GM23338 (cell line): ENCODE measurements at regions not wholly inside any gene's neighbourhood (a gene's known extent, or its start where the extent isn't known, plus 50 kb on each side); places are given as distances from the start of the nearest gene placed in this dataset.
A peak's percentile ranks its signal among the peaks of the same experiment; 100 is the strongest.

Experiments
- ATAC-seq: fragments of 200-7000 bp; cut with Tn5 transposase; 3 replicates; pipeline ENCODE4 v1.9.1; 2020
- DNase-seq: peaks from one replicate; pipeline ENCODE4 v3.0.0-alpha.2; 2015; ENCODE audit warnings: low spot score
- H2AFZ ChIP-seq: fragments of 200-600 bp; sonication (generic); 2 replicates; pipeline ENCODE4 v1.8.0; 2016; ENCODE audit warnings: antibody characterized with exemption, mild to moderate bottlenecking, moderate library complexity
- H3F3A ChIP-seq: fragments of 200-600 bp; sonication (generic); replicated peaks from 2 replicates; pipeline ENCODE4 v1.8.0; 2017; ENCODE audit warnings: antibody characterized with exemption, mixed run types, low read depth
- H3K27ac ChIP-seq: fragments of 200-600 bp; sonication (generic); 2 replicates; pipeline ENCODE4 v1.6.1; 2016; ENCODE audit warnings: low read depth
- H3K27me3 ChIP-seq: fragments of 200-600 bp; sonication (generic); 2 replicates; pipeline ENCODE4 v1.8.0; 2016; ENCODE audit warnings: mild to moderate bottlenecking, mixed run types, moderate library complexity; ENCODE audit not compliant: insufficient read depth
- H3K36me3 ChIP-seq: fragments of 200-600 bp; sonication (generic); 2 replicates; pipeline ENCODE4 v1.8.0; 2016; ENCODE audit warnings: mild to moderate bottlenecking; ENCODE audit not compliant: insufficient read depth
- H3K4me1 ChIP-seq: fragments of 200-600 bp; sonication (generic); 2 replicates; pipeline ENCODE4 v1.8.0; 2016; ENCODE audit warnings: mild to moderate bottlenecking, moderate library complexity; ENCODE audit not compliant: insufficient read depth
- H3K4me2 ChIP-seq: fragments of 200-600 bp; sonication (generic); 2 replicates; pipeline ENCODE4 v1.7.1; 2017; ENCODE audit warnings: mixed run types
- H3K4me3 ChIP-seq: fragments of 200-600 bp; sonication (generic); 2 replicates; pipeline ENCODE4 v1.6.1; 2016; ENCODE audit warnings: mixed run types
- H3K79me2 ChIP-seq: fragments of 200-600 bp; sonication (generic); replicated peaks from 2 replicates; pipeline ENCODE4 v1.8.0; 2017; ENCODE audit warnings: mild to moderate bottlenecking; ENCODE audit not compliant: insufficient read depth
- H3K9me2 ChIP-seq: fragments of 200-600 bp; sonication (generic); 2 replicates; pipeline ENCODE4 v1.8.0; 2017; ENCODE audit not compliant: insufficient read depth
- H4K20me1 ChIP-seq: fragments of 200-600 bp; sonication (generic); replicated peaks from 2 replicates; pipeline ENCODE4 v1.8.0; 2017; ENCODE audit warnings: mild to moderate bottlenecking; ENCODE audit not compliant: insufficient read depth
- H3K27ac Mint-ChIP-seq: 2 replicates; pipeline ENCODE4 v1.8.0; 2020; ENCODE audit warnings: inconsistent platforms, mild to moderate bottlenecking, moderate library complexity, mixed read lengths
- H3K27me3 Mint-ChIP-seq: 3 replicates; pipeline ENCODE4 v1.8.0; 2022; ENCODE audit warnings: low read depth, mild to moderate bottlenecking, moderate library complexity, mixed read lengths, inconsistent platforms; ENCODE audit not compliant: insufficient read depth, poor library complexity
- H3K36me3 Mint-ChIP-seq: 3 replicates; pipeline ENCODE4 v1.8.0; 2021; ENCODE audit warnings: low read depth, mild to moderate bottlenecking, inconsistent platforms, moderate library complexity, mixed read lengths
- H3K4me1 Mint-ChIP-seq: 3 replicates; pipeline ENCODE4 v1.8.0; 2020; ENCODE audit warnings: mild to moderate bottlenecking, inconsistent platforms, mixed read lengths
- H3K4me3 Mint-ChIP-seq: 3 replicates; pipeline ENCODE4 v1.8.0; 2021; ENCODE audit warnings: moderate library complexity, mild to moderate bottlenecking, inconsistent platforms, mixed read lengths
- H3K9me3 Mint-ChIP-seq: 3 replicates; pipeline ENCODE4 v1.8.0; 2020; ENCODE audit warnings: moderate library complexity, mild to moderate bottlenecking, inconsistent platforms, mixed read lengths
- CREB1 ChIP-seq: fragments of 250-450 bp; sonication (Bioruptor Pico); IDR thresholded peaks from 2 replicates; pipeline ENCODE4 v1.5.0; 2020; ENCODE audit warnings: low read depth, mild to moderate bottlenecking, moderate library complexity
- CTCF ChIP-seq, 2 experiments: fragments of 200-600 bp in 1 of 2; sonication (generic) in 1 of 2; conservative IDR thresholded peaks; 2 replicates each; pipeline versions ENCODE4 v1.5.1 to v1.6.1; 2016 to 2017; ENCODE audit warnings: antibody characterized with exemption in 2 of 2, low read depth in 2 of 2, mild to moderate bottlenecking in 2 of 2, moderate library complexity in 1 of 2
- ETS1 ChIP-seq: IDR thresholded peaks from 2 replicates; pipeline ENCODE4 v1.6.1; 2016; ENCODE audit warnings: antibody characterized with exemption
- EZH2 ChIP-seq: fragments of 200-600 bp; sonication (generic); IDR thresholded peaks from one replicate; pipeline ENCODE4 v1.8.0; 2017; ENCODE audit warnings: antibody characterized with exemption, mild to moderate bottlenecking, low read depth; ENCODE audit not compliant: unreplicated experiment
- EZH2phosphoT487 ChIP-seq: fragments of 200-600 bp; sonication (generic); IDR thresholded peaks from one replicate; pipeline ENCODE4 v1.8.1; 2018; ENCODE audit warnings: antibody characterized with exemption; ENCODE audit not compliant: unreplicated experiment
- JUNB ChIP-seq: IDR thresholded peaks from one replicate; pipeline ENCODE4 v1.6.1; 2016; ENCODE audit warnings: antibody characterized with exemption; ENCODE audit not compliant: unreplicated experiment
- NANOG ChIP-seq: IDR thresholded peaks from 2 replicates; pipeline ENCODE4 v1.6.1; 2016; ENCODE audit warnings: antibody characterized with exemption, borderline replicate concordance
- POLR2AphosphoS5 ChIP-seq: IDR thresholded peaks from 2 replicates; pipeline ENCODE4 v1.6.1; 2016; ENCODE audit warnings: antibody characterized with exemption, low read depth
- STAT1 ChIP-seq: IDR thresholded peaks from one replicate; pipeline ENCODE4 v1.6.1; 2016; ENCODE audit warnings: antibody characterized with exemption; ENCODE audit not compliant: unreplicated experiment
- ZNF114 ChIP-seq: fragments of 250-450 bp; sonication (Bioruptor Pico); IDR thresholded peaks from 2 replicates; pipeline ENCODE4 v1.5.0; 2020; ENCODE audit warnings: mild to moderate bottlenecking, moderate library complexity
- ZNF331 ChIP-seq: fragments of 250-450 bp; sonication (Bioruptor Pico); IDR thresholded peaks from 2 replicates; pipeline ENCODE4 v1.5.0; 2020; ENCODE audit warnings: low read depth, mild to moderate bottlenecking, moderate library complexity
- ZNF462 ChIP-seq: fragments of 250-450 bp; sonication (Bioruptor Pico); IDR thresholded peaks from 2 replicates; pipeline ENCODE4 v1.5.0; 2020; ENCODE audit warnings: mild to moderate bottlenecking, moderate library complexity

GRCh38 chr5:35312267-35312666, 82.0 kb upstream of the PRLR start (continued):
- TF ChIP-seq CTCF (conservative IDR thresholded peaks at IDR 0.05; ENCODE audit: low read depth in 2 of 2) (no peak), EZH2phosphoT487 (no peak)

GRCh38 chr5:35309365-35310130, 79.3 kb upstream of the PRLR start:
- no peak for ATAC-seq
- peak overlapping the region; percentile 83 for H2AFZ ChIP-seq
- no peaks in the 10 kb centered on the region for H3K36me3 Mint-ChIP-seq
- TF ChIP-seq CTCF (conservative IDR thresholded peaks at IDR 0.05; ENCODE audit: low read depth in 2 of 2) (no peak), CREB1 (CRISPR knock-in tag) (no peak), JUNB (no peak), ZNF114 (no peak), ETS1 (no peak), ZNF331 (CRISPR knock-in tag) (no peak), EZH2 (no peak), POLR2AphosphoS5 (no peak), ZNF462 (CRISPR knock-in tag) (no peak), EZH2phosphoT487 (no peak), NANOG (no peak), STAT1 (no peak)

More at GRCh38 chr5:35309365-35310130, 79.3 kb upstream of the PRLR start:
- no peaks in the 10 kb centered on the region for H3F3A ChIP-seq
- no peaks in the 10 kb centered on the region for H3K79me2 ChIP-seq
- H3K27me3 ChIP-seq, result no peaks in the 10 kb centered on the region
- Mint-ChIP-seq H3K9me3 (no peaks in the 10 kb centered on the region), H3K27me3 (peaks cover 2% of the 10 kb centered on the region), H3K4me3 (no peak overlapping the region), H3K4me1 (peaks cover 6% of the 10 kb centered on the region), H3K27ac (no peak overlapping the region)
- H3K4me2 ChIP-seq, result no peak overlapping the region
- no peak overlapping the region for H3K27ac ChIP-seq
- no peaks in the 10 kb centered on the region for H4K20me1 ChIP-seq
- H3K4me1 ChIP-seq, result no peaks in the 10 kb centered on the region; the same call in 1 of the 2 replicates
- no peaks in the 10 kb centered on the region for H3K9me2 ChIP-seq
- DNase-seq, result no peak
- no peak overlapping the region for H3K4me3 ChIP-seq
- no peaks in the 10 kb centered on the region for H3K36me3 ChIP-seq
